Type B pancreatic cell (in vitro differentiated cells): ENCODE measurements at regions not wholly inside any gene's neighbourhood (a gene's known extent, or its start where the extent isn't known, plus 50 kb on each side); places are given as distances from the start of the nearest gene placed in this dataset.
A peak's percentile ranks its signal among the peaks of the same experiment; 100 is the strongest.

Experiments
- DNase-seq: peaks from one replicate; pipeline ENCODE4 v3.0.0; 2021; ENCODE audit warnings: mixed read lengths; ENCODE audit not compliant: unreplicated experiment; ENCODE audit errors: extremely low spot score
- H3K27ac Mint-ChIP-seq: 2 replicates; pipeline ENCODE4 v1.8.0; 2021; ENCODE audit warnings: mild to moderate bottlenecking, mixed read lengths
- H3K27me3 Mint-ChIP-seq: 2 replicates; pipeline ENCODE4 v1.8.0; 2021; ENCODE audit warnings: mixed read lengths
- H3K36me3 Mint-ChIP-seq: 2 replicates; pipeline ENCODE4 v1.8.0; 2021; ENCODE audit warnings: mixed read lengths
- H3K4me1 Mint-ChIP-seq: one replicate; pipeline ENCODE4 v1.8.0; 2021; ENCODE audit warnings: mixed read lengths; ENCODE audit not compliant: unreplicated experiment
- H3K4me3 Mint-ChIP-seq: 2 replicates; pipeline ENCODE4 v1.8.0; 2021; ENCODE audit warnings: mild to moderate bottlenecking, mixed read lengths
- H3K9me3 Mint-ChIP-seq: 2 replicates; pipeline ENCODE4 v1.8.0; 2021; ENCODE audit warnings: mixed read lengths
- TF ChIP-seq, protein P1 (sequence below): fragments of 200-600 bp; sonication (generic); conservative IDR thresholded peaks from 2 replicates; pipeline ENCODE4 v1.5.0; 2021; ENCODE audit warnings: antibody characterized with exemption, mild to moderate bottlenecking

DNA sequence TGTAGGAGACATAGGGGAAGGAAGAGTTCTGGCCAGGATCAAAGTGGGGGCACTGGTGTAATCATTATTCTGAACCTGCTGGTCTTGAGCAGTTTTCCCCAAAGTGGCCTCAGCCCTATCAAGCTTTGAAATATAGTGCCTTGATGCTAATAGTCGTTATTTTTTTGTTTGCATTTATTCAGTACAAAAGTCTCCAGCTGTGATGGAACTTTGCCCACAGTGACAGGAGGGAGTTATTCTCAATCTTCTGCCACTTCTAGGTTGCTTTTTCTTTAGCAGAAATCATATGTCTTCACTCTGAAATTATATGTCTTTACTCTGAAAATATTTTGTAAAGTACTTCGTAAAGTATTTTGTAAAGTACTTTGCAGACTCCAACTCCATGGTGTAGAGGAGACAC lies 93.1 kb downstream of the FAT3 start:
- Mint-ChIP-seq H3K27me3 (no peaks in the 10 kb centered on the region), H3K36me3 (peaks cover 10% of the 10 kb centered on the region), H3K27ac (no peak overlapping the region), H3K4me3 (no peak overlapping the region), H3K4me1 (peaks cover 14% of the 10 kb centered on the region), H3K9me3 (peaks cover 5% of the 10 kb centered on the region)
- DNase-seq: no peak
- TF ChIP-seq, protein P1, sequence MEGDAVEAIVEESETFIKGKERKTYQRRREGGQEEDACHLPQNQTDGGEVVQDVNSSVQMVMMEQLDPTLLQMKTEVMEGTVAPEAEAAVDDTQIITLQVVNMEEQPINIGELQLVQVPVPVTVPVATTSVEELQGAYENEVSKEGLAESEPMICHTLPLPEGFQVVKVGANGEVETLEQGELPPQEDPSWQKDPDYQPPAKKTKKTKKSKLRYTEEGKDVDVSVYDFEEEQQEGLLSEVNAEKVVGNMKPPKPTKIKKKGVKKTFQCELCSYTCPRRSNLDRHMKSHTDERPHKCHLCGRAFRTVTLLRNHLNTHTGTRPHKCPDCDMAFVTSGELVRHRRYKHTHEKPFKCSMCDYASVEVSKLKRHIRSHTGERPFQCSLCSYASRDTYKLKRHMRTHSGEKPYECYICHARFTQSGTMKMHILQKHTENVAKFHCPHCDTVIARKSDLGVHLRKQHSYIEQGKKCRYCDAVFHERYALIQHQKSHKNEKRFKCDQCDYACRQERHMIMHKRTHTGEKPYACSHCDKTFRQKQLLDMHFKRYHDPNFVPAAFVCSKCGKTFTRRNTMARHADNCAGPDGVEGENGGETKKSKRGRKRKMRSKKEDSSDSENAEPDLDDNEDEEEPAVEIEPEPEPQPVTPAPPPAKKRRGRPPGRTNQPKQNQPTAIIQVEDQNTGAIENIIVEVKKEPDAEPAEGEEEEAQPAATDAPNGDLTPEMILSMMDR: no peak

DNA sequence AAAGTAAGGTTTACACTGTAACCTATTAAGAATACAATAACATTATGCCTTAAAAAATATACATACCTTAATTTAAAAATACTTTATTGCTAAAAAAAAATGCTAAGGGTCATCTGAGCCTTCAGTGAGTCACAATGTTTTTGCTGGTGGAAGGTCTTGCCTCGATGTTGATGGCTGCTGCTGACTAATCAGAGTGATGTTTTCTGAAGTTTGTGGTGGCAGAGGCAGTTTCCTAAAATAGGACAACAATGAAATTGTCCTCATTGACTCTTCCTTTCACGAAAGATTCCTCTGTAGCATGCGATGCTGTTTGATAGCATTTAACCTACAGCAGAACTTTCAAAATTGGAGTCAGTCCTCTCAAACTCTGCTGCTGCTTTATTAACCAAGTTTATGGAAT lies 97.6 kb downstream of the FAT3 start:
- DNase-seq: no peak
- H3K27ac Mint-ChIP-seq: no peak overlapping the region
- H3K4me3 Mint-ChIP-seq: no peak overlapping the region

DNA sequence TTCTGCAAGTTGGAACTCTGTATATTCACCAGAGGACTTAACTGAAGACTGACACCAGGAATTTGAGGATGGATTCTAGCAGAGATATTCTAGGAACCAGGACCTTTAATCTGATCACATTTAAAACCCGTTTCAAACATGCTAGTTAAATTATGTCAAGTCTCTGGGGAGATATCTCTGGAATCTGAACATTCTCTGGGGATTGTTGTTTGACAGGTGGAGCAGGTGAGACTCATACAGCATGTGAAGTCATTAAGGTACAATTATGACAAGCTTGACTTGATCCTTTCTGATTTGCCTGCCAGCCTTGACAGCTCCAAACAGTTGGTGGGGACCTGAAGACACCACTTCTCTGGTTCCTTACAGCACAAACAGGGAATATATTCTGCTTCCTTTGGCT lies 100.3 kb downstream of the FAT3 start:
- DNase-seq: no peak
- Mint-ChIP-seq H3K36me3 (peaks cover 8% of the 10 kb centered on the region), H3K27me3 (no peaks in the 10 kb centered on the region), H3K4me3 (no peak overlapping the region), H3K9me3 (peaks cover 16% of the 10 kb centered on the region), H3K4me1 (peaks cover 10% of the 10 kb centered on the region), H3K27ac (peak overlapping the region; percentile 84)
- TF ChIP-seq, protein P1: no peak

More for the DNA sequence above, 97.6 kb downstream of the FAT3 start:
- Mint-ChIP-seq H3K36me3 (peaks cover 12% of the 10 kb centered on the region), H3K9me3 (peaks cover 13% of the 10 kb centered on the region), H3K27me3 (no peaks in the 10 kb centered on the region), H3K4me1 (peaks cover 4% of the 10 kb centered on the region)
- TF ChIP-seq, protein P1: no peak

DNA sequence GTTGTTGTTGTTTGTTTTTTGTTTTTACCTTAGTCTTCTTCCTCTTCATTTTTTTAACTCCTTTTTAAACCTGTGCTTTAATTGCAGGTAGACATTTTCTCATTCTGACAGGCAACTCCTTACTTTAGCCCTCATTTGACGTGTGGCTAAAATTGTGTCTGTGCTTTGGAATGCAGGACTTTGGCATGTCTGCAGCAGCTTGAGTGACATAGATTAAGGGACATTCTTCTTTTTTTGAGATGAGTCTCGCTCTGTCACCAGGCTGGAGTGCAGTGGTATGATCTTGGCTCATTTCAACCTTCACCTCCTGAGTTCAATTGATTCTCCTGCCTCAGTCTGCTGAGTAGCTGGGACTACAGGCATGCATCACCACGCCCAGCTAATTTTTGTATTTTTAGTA lies 100.8 kb downstream of the FAT3 start:
- H3K4me1 Mint-ChIP-seq: peaks cover 15% of the 10 kb centered on the region
- H3K9me3 Mint-ChIP-seq: peaks cover 16% of the 10 kb centered on the region

DNA sequence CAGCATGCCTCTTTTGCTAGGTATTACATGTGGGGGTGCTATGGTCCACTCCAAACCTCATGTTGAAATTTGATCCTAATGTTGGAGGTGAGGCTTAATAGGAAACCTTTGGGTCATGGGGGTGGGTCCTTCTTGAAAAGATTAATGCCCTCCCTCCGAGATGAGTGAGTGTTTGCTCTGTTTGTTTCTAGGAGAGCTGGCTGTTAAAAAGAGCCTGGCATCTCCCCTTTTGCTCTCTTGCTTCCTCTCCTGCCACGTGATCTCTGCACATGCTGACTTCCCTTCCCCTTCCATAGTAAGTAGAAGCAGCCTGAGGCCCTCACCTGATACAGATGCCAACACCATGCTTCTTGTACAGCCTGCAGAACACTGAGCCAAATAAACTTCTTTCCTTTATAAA lies 104.5 kb downstream of the FAT3 start:
- TF ChIP-seq, protein P1: no peak
- H3K36me3 Mint-ChIP-seq: no peaks in the 10 kb centered on the region
- H3K9me3 Mint-ChIP-seq: peaks cover 6% of the 10 kb centered on the region
- no peaks in the 10 kb centered on the region for H3K27me3 Mint-ChIP-seq
- DNase-seq: no peak
- peaks cover 38% of the 10 kb centered on the region for H3K4me1 Mint-ChIP-seq
- no peak overlapping the region for H3K27ac Mint-ChIP-seq
- no peak overlapping the region for H3K4me3 Mint-ChIP-seq

More for the DNA sequence above, 100.8 kb downstream of the FAT3 start:
- Mint-ChIP-seq H3K27me3 (no peaks in the 10 kb centered on the region), H3K27ac (peak overlapping the region; percentile 84), H3K36me3 (peaks cover 8% of the 10 kb centered on the region), H3K4me3 (peak overlapping the region; percentile 6)
- DNase-seq: no peak
- TF ChIP-seq, protein P1: no peak

DNA sequence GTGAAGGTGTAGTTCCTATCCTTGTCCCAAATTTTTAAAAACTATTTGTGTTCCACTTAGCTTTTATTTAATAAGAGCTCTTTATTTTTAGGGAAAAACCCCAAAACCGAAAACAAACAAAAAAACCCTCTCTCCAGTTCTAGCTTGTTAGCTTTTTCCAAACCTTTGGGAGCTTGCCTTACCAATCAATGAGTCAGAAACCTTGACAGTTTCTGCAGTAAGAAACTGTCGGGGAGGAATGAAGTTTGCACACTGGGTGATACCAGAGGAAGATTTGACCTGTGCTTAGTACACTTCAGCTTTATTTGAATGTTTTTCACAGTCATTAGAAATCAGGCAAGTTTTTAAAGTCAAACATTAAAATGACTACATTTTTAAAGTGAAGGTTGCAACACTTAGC lies 105.0 kb downstream of the FAT3 start:
- no peak for DNase-seq
- no peaks in the 10 kb centered on the region for H3K36me3 Mint-ChIP-seq
- TF ChIP-seq, protein P1: no peak
- H3K27me3 Mint-ChIP-seq: no peaks in the 10 kb centered on the region
- H3K4me1 Mint-ChIP-seq: peaks cover 38% of the 10 kb centered on the region
- no peak overlapping the region for H3K27ac Mint-ChIP-seq
- peak overlapping the region; percentile 23 for H3K4me3 Mint-ChIP-seq
- H3K9me3 Mint-ChIP-seq: peaks cover 3% of the 10 kb centered on the region
